HG03108 (cell line): ENCODE measurements at regions not wholly inside any gene's neighbourhood (a gene's known extent, or its start where the extent isn't known, plus 50 kb on each side); places are given as distances from the start of the nearest gene placed in this dataset.

Source experiments
- ATAC-seq: cut with Tn5 transposase; IDR thresholded peaks from one replicate; pipeline ENCODE4 v1.9.1; 2021; ENCODE audit warnings: moderate library complexity; ENCODE audit not compliant: unreplicated experiment

GRCh38 chr2:180662941-180663471 lies 317.4 kb upstream of the UBE2E3 start:
- no peak for ATAC-seq

DNA sequence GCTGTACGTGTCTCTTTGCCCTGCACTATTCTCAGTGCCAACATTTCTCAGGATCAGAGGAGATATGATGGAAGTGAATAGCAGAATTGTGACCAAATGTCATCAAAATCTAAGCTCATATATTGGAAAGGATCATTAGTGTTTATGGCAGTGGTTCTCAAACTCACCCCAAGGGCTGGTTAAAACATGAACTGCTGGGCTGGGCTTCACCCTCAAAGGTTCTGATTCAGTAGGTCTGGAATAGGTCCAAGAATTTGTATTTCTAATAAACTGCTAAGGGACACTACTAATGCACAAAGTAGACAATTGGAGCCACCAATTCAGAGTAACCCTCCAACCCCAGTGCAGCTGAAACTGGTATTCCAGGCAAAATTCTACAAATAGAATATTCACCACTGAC lies 317.9 kb upstream of the UBE2E3 start:
- no peak for ATAC-seq

DNA sequence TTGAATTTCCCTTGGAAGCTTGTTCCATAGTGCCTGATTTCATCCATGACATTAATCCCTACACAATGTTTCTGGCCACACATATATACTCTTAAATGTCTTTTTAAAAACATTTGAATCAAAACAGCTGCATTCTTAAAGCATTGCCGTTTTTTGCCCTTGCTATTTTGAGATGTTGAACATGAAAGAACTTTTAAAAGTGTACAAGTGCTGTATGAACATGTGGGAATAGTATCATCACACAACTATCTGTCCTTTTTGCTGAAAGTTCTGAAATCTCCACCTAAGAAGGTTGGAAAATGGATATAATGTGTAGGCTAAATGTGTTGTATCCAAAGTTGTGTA lies 318.7 kb upstream of the UBE2E3 start:
- ATAC-seq, result no peak

GRCh38 chr2:180660881-180661685 lies 319.3 kb upstream of the UBE2E3 start:
- ATAC-seq, result no peak

GRCh38 chr2:180660207-180660606 lies 320.2 kb upstream of the UBE2E3 start:
- no peak for ATAC-seq

DNA sequence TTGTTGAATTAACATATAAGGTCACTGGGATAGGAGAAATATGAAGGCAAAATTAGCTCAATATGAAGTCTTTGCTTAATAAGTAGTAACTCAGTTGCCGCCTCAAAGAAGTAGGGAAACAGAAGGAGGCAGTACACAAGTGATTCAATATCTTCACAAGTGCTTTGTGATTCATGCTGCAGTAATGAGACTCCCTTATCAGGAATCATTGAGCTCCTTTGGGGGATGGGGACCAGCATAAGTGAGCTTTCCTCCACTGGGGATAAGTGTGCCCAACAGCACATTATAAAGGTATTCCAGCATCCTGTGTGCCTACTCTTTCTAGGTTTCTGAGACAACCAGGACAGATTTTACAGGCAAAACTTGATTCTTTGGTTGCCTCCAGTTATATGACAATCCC lies 323.4 kb upstream of the UBE2E3 start:
- ATAC-seq, result no peak

DNA sequence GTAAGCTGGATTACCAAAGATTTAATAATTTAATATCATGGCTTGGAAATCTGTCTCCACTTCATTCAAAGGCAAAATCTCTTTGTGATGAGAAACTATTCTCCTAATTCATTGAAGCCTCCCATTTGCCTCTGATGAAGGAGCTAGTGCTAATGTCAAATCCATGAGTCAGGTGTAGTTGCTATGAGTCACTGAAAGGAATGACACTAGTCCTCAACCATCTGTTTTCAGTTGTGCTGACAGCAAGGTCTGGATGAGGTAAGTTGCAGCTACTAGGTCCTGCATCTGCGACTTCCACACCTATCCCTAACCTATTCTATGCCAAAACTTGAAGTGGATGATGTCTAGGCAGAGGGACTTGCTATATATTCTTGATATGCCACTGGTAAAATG lies 324.0 kb upstream of the UBE2E3 start:
- ATAC-seq, result no peak

DNA sequence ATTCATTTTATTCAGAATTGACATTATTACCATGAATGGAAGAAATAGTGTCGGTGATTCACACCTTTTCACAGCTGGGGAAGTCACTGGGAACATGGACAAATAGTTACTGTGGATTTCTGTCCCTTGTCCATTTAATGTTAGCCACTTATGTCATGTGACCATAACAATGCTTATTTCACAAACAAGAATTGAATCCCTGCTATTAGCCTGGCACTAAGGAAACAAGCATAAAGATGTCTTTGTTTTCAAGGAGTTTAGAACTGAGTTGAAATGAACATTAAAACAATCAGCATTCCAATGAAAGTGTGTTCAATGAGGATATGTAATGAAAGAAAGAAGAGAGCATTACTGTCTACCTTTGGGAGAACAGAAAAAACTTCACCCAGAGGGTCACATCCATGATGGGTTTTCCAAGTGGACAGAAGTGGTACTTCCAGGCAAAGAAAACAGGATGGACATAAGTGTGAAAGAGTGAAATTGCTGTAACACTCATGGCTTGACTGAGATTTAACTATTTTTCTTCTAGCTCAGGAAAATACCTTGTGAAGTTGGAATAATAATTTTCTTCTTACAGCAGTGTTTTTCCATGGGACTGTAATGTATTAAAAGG lies 324.5 kb upstream of the UBE2E3 start:
- ATAC-seq, result no peak

DNA sequence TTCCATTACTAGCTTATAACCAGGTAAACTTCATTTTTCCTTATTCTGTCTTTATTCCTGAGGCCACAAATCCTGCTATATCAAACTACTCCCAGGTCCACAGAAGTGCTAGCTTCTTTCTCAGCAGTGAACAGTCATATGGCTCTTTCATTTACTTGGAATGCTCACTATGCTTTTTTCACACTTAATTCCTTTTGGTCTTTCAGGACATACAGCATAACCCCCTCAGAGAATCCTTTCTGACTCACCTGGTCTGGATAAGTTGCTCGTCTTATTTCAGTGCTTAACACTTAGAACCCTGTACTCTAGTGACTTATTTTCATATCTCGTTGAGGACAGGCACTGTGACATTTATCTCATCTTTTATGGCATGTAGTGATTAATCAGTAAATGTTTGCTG lies 325.0 kb upstream of the UBE2E3 start:
- no peak for ATAC-seq

GRCh38 chr2:180653481-180653880 lies 326.9 kb upstream of the UBE2E3 start:
- no peak for ATAC-seq

- ATAC-seq, result no peak
Observed at GRCh38 chr2:180652794-180653193, 327.6 kb upstream of the UBE2E3 start.

DNA sequence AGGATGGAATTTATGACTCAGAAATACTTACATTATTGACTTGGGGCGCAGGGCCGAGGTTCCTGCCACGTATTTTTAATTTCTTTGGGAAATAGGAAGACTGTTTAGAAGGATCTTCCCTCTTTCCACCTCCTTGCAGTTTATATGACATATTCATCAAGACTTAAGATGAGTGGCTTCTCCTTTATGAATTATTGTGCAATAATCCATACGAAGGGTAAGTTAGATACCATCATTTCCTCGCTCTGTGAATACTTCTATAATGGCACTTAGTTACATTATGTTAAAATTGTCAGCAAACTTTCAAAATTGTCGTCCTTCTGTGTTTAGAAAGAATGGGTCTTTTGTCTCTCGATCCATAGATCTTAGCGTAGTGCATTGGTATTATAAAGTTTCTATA lies 328.8 kb upstream of the UBE2E3 start:
- ATAC-seq, result no peak

GRCh38 chr2:180647621-180648020 lies 332.8 kb upstream of the UBE2E3 start:
- ATAC-seq, result no peak

DNA sequence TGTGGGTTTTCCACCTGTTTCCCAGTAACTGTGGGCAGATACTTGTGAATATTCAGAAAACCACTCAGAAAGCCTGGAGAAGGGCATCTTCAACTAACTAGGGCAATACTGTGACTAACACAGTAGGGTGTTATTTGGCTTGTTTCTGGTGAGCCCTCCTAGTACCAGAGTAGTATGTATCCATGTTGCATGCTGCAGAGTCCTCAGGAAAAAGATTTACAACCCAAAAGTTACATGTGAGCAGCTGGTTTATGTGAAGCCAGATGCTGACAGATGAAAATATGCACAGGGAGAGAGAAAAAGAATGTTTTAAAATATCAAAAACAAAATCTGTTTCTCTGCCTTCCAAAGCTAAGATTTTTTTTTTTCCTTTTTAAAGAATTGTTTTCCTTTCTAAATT lies 333.2 kb upstream of the UBE2E3 start:
- no peak for ATAC-seq

DNA sequence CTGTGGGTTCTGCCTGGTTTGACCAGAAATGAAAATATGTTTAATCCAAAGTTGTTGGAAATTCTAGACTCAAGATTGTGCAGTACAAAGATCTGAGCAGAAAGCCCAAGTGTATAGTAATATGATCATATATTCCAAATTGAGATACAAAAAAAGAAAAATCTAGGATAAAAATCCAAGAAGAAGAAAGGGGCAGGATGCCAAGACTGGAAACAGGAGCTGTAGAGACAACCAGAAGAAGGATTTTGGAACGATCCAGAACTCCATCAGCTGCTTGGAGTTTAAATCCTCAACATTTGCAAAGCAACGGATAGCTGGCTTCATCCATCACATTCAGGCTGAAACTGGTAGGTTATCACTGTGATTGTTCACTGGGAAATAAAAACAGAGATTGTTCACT lies 333.6 kb upstream of the UBE2E3 start:
- ATAC-seq, result no peak

DNA sequence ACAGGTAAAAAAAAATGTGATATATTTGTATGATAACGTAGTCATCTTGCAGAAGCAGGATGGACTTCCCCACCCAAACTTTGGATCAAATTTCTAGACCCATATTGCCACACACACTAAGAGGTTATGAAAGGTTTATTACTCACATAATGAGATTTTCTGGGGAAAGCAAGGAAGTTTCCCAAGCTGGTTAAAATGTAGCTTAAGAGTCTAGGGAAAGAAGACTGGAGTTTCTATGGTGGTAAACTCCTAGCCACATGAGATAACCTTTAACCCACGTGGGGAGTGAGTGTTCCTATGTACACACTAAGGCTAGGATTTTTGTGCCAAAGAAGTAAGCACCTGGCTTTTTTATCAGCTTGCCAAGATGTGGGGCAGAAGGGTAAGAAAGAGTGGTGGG lies 335.7 kb upstream of the UBE2E3 start:
- no peak for ATAC-seq

- ATAC-seq, result no peak
Observed at GRCh38 chr2:180630756-180631155, 349.6 kb upstream of the UBE2E3 start.

GRCh38 chr2:180625006-180625844 lies 355.2 kb upstream of the UBE2E3 start:
- ATAC-seq, result no peak

DNA sequence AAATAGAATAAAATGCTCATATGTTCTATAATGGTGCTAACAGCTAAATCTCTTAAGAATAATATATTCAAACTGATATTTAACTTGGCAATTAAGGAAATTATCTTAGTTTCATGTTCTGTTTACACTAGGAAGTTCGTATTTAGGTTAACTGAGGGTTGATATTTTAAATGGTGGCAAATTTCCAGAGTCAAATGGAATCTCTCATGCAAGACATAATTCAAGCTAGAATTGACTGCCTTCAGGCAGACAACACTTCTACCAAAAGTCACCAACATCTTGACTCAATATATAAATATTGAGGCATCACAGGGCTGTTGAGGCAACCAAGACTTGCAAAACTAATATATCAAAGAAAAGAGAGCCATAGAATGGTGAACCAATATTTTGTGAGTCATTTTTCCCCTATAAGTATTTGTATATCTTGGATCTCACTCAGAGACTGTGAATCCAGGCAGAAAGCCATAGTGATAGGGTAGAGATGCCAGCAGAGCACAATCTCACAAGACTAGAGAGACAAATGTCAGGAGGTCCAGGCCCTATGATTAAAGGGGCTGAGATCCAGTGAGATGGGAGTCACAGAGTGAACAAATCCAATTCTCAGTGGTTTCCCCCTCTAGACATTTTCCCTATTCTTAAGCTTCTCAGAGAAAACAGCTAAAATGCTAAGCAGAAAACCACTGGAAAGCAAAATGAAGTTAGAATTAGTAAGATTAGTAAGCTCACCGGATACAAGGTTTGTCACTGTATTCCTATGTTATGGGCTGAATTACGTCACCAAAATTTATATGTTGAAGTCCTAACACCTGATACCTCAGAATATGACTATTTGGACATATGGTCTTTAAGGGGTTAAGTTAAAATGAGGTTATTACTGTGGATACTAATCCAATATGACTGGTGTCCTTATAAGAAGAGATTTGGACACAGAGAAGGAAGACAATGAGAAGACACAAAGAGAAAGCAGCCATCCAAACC lies 358.2 kb upstream of the UBE2E3 start:
- no peak for ATAC-seq

GRCh38 chr2:180621366-180621765 lies 359.0 kb upstream of the UBE2E3 start:
- no peak for ATAC-seq

- ATAC-seq, result no peak
Observed at GRCh38 chr2:180618570-180618969, 361.8 kb upstream of the UBE2E3 start.
